Mammary epithelial cell (primary cell): ENCODE measurements at regions not wholly inside any gene's neighbourhood (a gene's known extent, or its start where the extent isn't known, plus 50 kb on each side); places are given as distances from the start of the nearest gene placed in this dataset.

Experiments
- CTCF ChIP-seq, 2 donors: IDR thresholded peaks in 1 of 2; conservative IDR thresholded peaks in 1 of 2; 2 replicates each; pipeline ENCODE4 v1.5.1; 2011 to 2012; ENCODE audit warnings: inconsistent platforms in 2 of 2, low read length in 2 of 2, mild to moderate bottlenecking in 2 of 2, control low read depth in 1 of 2, low read depth in 1 of 2; ENCODE audit not compliant: insufficient read depth in 1 of 2; ENCODE audit errors: extremely low read depth in 1 of 2
- EZH2 ChIP-seq: IDR thresholded peaks from 2 replicates; pipeline ENCODE4 v1.6.1; 2012; ENCODE audit warnings: low read length, inconsistent platforms, borderline replicate concordance

- TF ChIP-seq CTCF (conservative IDR thresholded peaks at IDR 0.05 in 1 of 2, IDR thresholded peaks at IDR 0.05 in 1 of 2; ENCODE audit: extremely low read depth in 1 of 2, insufficient read depth in 1 of 2, low read depth in 1 of 2, low read length in 2 of 2) (no peak), EZH2 (no peak)
Observed at GRCh38 chr3:5039585-5039984, 60.3 kb downstream of the BHLHE40 start.
